Chondrocyte (in vitro differentiated cells): ENCODE measurements at regions not wholly inside any gene's neighbourhood (a gene's known extent, or its start where the extent isn't known, plus 50 kb on each side); places are given as distances from the start of the nearest gene placed in this dataset.

ENCODE experiments used
- DNase-seq: peaks from one replicate; pipeline ENCODE4 v3.0.0; 2021; ENCODE audit warnings: mixed read lengths, low spot score
- H3K27ac Mint-ChIP-seq: one replicate; pipeline ENCODE4 v1.8.0; 2021; ENCODE audit warnings: mild to moderate bottlenecking, moderate library complexity, mixed read lengths; ENCODE audit not compliant: unreplicated experiment
- H3K27me3 Mint-ChIP-seq: 2 replicates; pipeline ENCODE4 v1.8.0; 2021; ENCODE audit warnings: low read depth, mixed read lengths
- H3K36me3 Mint-ChIP-seq: 2 replicates; pipeline ENCODE4 v1.8.0; 2021; ENCODE audit warnings: low read depth, mixed read lengths
- H3K4me1 Mint-ChIP-seq: 2 replicates; pipeline ENCODE4 v1.8.0; 2021; ENCODE audit warnings: low read depth, mild to moderate bottlenecking, mixed read lengths
- H3K4me3 Mint-ChIP-seq: one replicate; pipeline ENCODE4 v1.8.0; 2021; ENCODE audit warnings: mild to moderate bottlenecking, moderate library complexity, mixed read lengths; ENCODE audit not compliant: unreplicated experiment
- H3K9me3 Mint-ChIP-seq: 2 replicates; pipeline ENCODE4 v1.8.0; 2021; ENCODE audit warnings: low read depth, mixed read lengths
- TF ChIP-seq, protein P1 (sequence below): fragments of 200-600 bp; sonication (generic); IDR thresholded peaks from 2 replicates; pipeline ENCODE4 v1.5.0; 2021; ENCODE audit warnings: antibody characterized with exemption, mild to moderate bottlenecking, moderate library complexity

DNA sequence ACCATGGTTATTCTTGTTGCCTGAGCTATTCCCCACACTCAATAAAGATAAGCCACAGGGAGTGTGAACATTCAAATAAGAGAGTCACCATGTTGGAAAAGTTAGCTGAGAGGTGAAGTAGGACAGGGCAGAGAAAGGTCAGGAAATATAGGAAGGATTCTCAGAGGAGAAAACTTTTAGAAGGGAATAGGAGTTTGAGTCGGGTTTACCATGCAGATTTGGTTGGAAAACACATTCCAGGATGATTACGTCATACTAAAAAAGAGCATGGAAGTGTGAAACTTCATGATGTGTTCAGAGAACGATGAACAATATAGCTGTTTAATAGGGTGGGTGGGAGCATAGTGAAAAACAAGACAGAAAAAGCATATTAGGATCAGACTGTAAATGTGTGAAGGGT lies 1125.3 kb upstream of the ADGRL2 start:
- DNase-seq = no peak
- Mint-ChIP-seq H3K9me3 (no peaks in the 10 kb centered on the region), H3K27ac (no peak overlapping the region), H3K4me3 (no peak overlapping the region), H3K4me1 (peaks cover 20% of the 10 kb centered on the region), H3K36me3 (no peaks in the 10 kb centered on the region), H3K27me3 (no peaks in the 10 kb centered on the region)
- TF ChIP-seq, protein P1, sequence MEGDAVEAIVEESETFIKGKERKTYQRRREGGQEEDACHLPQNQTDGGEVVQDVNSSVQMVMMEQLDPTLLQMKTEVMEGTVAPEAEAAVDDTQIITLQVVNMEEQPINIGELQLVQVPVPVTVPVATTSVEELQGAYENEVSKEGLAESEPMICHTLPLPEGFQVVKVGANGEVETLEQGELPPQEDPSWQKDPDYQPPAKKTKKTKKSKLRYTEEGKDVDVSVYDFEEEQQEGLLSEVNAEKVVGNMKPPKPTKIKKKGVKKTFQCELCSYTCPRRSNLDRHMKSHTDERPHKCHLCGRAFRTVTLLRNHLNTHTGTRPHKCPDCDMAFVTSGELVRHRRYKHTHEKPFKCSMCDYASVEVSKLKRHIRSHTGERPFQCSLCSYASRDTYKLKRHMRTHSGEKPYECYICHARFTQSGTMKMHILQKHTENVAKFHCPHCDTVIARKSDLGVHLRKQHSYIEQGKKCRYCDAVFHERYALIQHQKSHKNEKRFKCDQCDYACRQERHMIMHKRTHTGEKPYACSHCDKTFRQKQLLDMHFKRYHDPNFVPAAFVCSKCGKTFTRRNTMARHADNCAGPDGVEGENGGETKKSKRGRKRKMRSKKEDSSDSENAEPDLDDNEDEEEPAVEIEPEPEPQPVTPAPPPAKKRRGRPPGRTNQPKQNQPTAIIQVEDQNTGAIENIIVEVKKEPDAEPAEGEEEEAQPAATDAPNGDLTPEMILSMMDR = no peak

DNA sequence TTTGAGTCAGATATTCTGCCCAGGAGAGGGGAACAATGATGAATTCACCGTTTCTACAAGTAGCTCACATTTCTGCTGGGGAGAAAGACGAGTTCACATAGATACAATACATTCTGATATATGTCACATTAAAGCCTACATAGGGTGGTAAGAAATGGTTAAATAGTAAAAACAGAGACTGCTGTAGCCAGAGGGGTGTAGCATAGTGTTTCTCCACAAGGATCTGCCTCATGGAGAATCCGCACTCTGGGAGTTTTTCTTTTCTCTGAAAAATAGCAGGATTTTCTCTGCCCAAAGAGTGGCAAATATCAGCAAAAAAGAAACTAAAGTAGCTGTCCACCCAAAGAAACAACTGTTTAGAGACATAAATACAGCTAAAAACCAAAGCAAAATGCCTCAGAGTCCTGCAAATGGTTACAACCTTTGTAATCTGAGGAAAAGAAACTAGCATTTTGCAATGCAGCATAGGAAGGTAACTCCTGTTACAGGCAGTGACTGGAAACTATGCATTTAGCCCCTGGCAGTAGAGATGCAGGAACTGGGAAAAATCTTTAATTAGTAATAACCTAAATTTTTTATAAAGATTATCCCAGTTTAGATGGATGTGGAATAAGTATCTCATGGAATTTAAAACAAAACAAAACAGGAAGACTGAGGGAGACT lies 1126.7 kb upstream of the ADGRL2 start:
- Mint-ChIP-seq H3K4me1 (peaks cover 20% of the 10 kb centered on the region), H3K27me3 (no peaks in the 10 kb centered on the region), H3K4me3 (peak overlapping the region; percentile 27), H3K36me3 (no peaks in the 10 kb centered on the region), H3K27ac (no peak overlapping the region), H3K9me3 (no peaks in the 10 kb centered on the region)
- no peak for DNase-seq
- TF ChIP-seq, protein P1 = peak; percentile 17

DNA sequence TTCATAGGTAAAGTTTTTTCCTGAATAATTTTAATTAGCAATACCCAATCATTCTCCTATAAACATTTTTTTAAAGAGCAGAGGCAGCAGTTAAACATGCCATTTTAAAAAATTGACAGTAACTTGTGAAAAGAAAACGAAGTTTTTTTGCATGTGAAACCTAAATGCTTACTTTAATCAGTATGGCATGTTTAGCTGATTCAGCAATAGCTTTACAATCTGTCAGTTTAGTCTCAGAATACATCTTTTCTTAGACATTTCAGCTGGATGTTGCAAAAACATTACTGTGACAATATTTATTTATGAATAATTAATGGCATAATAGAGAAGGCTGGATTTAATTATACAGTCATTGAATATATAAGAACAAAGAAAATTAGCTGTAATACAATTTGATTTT lies 1132.4 kb upstream of the ADGRL2 start:
- Mint-ChIP-seq H3K9me3 (no peaks in the 10 kb centered on the region), H3K4me1 (peaks cover under 1% of the 10 kb centered on the region), H3K4me3 (no peak overlapping the region), H3K36me3 (no peaks in the 10 kb centered on the region), H3K27me3 (no peaks in the 10 kb centered on the region), H3K27ac (no peak overlapping the region)
- TF ChIP-seq, protein P1 = no peak
- DNase-seq = no peak

DNA sequence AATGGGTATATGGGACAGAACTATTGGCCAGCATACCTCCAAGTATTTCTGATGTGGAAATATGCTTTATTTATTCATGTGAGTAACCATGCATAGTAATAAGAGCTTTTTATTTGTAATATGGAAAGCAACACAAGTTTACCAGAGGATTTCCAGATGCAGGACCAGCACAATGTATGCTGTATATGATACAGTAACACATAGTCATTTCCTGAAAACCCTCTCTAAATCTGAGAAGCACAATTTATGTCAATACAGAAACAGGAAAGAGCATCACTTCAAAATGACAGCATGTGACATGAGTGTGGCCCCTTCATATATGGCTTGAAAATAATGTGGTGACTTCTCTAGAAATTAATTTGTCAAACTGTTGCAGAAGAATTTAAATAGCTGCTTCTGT lies 1134.7 kb upstream of the ADGRL2 start:
- DNase-seq = no peak
- Mint-ChIP-seq H3K4me3 (no peak overlapping the region), H3K27me3 (no peaks in the 10 kb centered on the region), H3K4me1 (no peaks in the 10 kb centered on the region), H3K9me3 (no peaks in the 10 kb centered on the region), H3K36me3 (no peaks in the 10 kb centered on the region), H3K27ac (no peak overlapping the region)
- TF ChIP-seq, protein P1 = no peak

DNA sequence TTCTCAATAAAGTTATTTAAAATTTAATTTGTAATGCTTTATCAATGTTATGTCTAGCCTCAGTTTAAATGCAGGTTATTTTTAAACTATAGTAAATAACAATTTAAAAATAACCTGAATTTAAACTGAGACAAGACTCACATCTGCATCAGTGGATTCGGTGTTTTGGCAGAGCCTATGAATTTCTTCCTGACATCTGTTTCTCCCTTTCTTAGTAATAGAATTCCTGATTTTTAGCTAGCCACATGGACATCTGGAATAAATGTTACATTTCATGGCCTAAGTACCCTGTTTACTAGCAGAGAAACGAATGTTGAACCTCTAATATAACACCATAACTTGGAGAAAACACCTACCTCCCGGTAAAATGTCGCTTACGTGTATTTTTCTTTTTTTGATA lies 1141.6 kb upstream of the ADGRL2 start:
- H3K4me1 Mint-ChIP-seq = peaks cover 3% of the 10 kb centered on the region
- H3K27ac Mint-ChIP-seq = no peak overlapping the region
- no peaks in the 10 kb centered on the region for H3K9me3 Mint-ChIP-seq
- no peak for DNase-seq
- H3K4me3 Mint-ChIP-seq = no peak overlapping the region
- no peaks in the 10 kb centered on the region for H3K27me3 Mint-ChIP-seq
- TF ChIP-seq, protein P1 = no peak
- no peaks in the 10 kb centered on the region for H3K36me3 Mint-ChIP-seq
